Stimulated activated CD8-positive, alpha-beta memory T cell treated with anti-CD3 and anti-CD28 coated beads, Interleukin-4, amount 100 ng/mL, for 4 hours (primary cell): ENCODE measurements at regions not wholly inside any gene's neighbourhood (a gene's known extent, or its start where the extent isn't known, plus 50 kb on each side); places are given as distances from the start of the nearest gene placed in this dataset.

Experiments
- DNase-seq, 2 donors: peaks; one replicate each; pipeline ENCODE4 v3.0.0-alpha.2; 2020; ENCODE audit warnings: low read depth in 2 of 2, low spot score in 1 of 2

DNA sequence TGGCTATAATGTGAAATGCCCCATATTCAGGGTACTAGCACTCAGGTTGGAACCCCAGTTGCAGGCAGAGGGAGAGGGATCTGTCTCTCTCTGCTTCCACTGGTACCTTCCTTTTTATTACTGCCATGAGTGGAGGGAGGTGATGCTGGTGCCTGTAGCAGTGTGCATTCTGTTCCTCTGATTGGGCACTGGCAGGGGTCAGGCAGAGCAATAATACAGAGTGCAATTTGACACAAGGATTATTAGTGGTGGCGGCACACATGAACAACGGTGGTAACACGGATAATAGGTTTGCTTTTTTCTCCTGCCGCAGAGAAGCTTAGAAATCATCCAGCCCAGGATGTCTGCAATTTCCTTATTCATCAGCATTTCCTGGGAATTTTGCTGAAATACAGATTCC, 525.7 kb downstream of the SLC4A3 start:
- DNase-seq: no peak

DNA sequence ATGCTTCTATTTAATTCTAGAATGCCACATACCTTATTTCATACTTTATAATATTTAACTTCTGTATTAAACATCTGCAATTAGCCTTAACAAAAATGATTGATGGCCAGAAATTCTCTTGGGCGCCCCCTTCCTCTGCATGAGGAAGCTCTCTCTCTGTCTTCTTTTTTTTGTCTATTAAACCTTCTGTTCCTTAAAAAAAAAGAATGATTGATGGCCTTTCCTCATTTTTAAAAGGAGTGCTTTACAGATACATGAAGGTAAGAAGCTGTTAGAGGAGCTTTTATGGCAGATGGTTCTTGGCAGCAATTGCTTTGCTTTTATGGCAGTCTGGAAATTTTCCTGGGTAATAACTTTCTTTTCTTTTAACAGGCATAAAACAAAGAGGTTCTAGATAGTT, 526.9 kb downstream of the SLC4A3 start:
- no peak for DNase-seq

DNA sequence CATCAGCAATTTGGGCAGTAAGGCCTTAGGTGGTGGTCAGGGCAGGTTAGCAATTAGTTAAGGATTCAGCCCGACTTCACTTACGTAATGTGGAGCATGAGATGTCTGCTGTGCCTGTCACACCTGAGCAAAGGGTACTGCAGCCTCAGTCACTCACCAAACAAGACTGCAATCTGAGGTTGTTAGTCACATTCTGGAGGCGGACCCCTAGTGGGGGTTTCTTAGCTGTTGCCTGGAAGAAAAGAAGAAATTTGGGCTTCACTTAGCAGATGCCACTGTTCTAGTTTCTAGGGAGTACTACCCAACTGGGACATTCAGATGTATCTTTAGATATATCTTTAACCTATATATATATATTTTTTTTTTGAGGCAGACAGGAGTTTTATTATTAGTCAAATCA, 529.9 kb downstream of the SLC4A3 start:
- DNase-seq: no peak

DNA sequence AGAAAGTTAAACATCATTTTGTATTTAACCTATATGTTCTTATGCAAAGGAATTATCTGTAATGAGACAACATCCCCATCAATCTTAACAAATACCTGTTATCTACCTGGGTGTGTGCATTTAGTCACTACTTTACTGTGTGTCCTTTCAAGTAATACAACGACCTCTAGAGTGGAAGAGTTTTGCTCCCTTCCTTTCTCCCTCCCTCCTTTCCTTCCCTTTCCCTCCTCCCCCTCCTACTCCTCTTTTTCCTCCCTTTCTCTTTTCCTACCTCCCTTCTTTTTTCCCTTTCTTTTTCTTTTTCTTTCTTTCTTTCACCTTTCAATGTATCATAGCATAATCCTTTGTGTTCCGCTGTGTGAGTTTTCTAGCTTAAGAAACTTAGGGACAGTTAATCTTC, 532.3 kb downstream of the SLC4A3 start:
- no peak for DNase-seq

DNA sequence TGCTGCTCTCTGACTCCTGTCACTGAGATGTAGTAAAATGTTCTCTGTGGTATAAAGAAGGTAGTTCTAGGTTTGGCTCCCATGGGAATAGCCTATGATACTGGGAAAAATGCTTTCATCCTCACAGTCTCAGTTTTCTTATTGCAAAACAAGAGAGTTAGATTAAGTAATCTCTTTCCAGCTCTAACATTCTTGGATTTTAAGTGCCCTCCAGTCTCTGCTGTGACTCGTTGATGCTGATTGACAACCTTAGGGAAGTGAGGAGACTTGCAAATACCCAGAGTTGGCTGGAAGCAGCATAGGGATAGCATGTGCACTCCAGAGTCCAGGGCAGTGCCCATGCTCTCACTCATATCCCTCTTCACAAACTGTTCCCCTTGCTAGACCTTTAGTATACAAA, 534.9 kb downstream of the SLC4A3 start:
- no peak for DNase-seq

DNA sequence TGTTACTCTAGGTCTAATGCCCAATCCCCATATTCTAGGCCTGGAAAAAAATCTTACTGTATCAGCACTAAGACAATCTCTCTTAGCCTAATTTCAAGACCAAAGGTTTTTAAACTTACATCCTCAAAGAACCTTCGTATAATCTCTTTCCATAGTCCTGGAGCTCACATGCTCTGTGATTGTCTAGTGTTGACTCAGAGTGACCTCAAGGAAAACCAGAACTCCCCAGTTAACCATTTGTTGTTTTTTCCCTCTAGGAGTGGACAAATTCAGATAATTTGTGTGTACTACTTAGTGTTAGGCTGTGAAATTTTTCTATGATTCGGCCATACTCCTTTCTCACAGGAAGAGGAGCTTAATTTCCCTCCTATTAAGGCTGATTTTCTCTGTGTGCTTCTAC, 536.1 kb downstream of the SLC4A3 start:
- DNase-seq: no peak

DNA sequence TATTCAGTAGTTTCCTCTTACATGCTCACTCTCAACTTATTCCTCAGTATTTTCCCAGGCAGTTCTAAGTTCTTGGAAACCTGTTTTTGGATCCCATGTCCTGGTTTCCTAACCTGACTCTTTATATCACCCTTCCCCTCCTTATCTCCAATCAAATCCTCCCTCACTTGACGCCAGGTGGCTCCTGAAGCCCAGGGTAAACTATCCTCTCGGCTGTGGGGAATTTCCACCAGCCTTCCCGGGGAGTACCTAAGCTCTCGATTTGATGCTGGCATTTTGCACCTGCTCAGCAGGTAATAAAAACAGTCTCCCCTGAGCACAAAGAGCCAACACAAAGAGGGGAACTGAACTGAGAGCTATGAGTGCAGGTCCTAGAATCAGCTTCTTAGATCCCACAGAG, 538.0 kb downstream of the SLC4A3 start:
- DNase-seq: no peak

DNA sequence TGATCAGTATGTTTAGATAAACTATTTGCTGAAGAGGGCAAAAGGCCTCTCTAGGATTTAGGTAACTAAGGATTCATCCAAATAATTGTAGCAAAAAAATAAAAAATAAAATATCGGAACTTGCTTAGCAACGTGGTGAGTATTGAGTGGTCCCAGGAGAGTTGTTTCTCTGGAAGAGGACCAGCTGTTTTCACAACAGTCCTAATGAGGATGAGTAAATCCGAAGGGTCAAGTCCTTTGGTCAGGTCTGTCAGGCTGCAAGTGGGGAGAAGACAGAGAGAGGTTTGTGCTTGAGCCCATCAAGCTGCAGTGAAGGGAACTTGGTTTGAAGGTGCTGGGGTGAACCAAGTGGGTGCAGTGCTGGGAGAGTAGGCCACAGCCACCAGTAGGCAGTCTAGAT, 539.2 kb downstream of the SLC4A3 start:
- no peak for DNase-seq

DNA sequence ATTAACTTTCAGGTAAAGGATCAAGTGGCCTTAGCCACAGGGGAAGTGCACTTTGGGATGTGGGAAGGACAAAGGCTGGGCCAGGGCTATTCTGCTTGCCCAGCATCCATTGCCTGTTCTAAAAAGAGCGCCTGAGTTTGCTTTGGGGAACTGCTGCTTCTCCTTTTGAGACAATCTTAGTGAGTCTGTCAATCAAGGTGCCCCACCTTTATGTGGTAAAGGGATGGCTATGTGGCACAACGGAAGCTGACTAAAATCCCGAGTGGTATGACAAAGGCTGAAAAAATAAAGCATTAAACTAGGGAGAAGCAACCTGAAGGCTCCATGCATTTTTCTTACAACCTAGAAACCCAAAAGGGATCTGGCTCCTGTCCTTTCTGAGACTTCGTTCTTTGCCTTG, 540.5 kb downstream of the SLC4A3 start:
- no peak for DNase-seq

DNA sequence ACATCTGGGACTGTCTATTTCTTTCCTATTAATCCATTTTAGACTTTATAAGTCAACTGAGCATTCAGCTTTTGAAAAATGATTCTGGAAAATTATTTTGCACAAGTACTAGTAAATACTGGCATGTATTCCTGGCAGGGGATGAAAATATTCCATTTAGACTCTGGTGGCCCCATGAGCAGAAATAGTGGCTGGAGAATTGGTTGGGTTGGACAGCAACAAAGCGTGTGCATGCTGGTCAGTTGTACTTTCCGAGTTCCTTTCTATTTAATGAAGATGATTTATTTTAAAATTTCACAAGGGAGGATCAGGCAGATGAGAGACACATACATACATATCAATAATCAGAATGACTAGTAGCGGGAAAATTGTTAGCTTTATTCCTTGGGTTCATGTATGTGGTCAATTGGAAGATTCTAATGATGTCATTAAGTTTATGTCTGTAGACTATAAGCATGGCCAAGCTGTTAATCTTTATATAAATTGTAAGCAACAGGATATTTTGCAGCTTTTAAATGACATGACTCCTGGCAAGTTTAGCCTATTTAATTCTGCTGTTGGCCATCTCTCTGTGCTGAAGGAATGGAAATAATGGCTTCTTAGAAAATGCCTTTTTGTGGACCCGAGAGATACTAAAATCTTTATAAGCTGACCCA, 541.6 kb downstream of the SLC4A3 start:
- no peak for DNase-seq

DNA sequence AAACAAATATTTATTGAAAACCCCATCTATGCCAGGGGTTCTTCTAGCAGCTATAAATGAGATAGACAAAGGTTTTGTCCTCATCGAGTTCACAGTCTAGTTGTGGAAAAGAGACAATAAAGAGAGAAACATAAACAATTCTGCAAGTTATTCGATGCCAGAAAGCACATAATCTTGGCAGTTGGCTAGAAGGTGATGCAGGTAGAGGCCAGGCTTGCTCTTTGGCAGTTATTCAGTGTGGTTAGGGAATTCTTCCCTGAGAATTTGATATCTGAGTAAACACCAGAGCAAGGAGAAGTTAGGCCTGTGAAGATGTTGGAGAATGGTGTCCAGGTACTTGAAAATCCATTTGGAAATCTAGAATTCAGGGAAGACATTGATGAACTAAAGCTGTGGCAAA, 547.4 kb downstream of the SLC4A3 start:
- DNase-seq: no peak

DNA sequence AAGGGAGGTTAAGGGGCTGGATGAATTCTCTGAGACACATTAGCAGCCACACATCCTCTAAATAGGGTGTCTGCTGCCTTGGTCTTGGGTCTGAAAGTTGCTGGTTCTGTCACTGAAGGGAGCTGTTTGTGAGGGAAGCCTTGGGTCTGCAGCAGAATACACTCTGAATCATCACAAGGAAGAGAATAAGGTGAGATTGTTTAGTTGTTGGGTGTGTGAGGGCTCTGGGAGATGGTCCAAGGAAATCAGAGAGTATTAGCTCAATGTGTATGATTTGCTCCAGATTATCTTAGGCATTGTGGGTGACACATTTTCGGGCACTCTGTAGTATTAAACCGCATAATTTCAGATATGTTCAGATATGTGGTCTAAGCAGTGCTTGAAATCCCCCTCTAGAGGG, 548.5 kb downstream of the SLC4A3 start:
- DNase-seq: no peak

DNA sequence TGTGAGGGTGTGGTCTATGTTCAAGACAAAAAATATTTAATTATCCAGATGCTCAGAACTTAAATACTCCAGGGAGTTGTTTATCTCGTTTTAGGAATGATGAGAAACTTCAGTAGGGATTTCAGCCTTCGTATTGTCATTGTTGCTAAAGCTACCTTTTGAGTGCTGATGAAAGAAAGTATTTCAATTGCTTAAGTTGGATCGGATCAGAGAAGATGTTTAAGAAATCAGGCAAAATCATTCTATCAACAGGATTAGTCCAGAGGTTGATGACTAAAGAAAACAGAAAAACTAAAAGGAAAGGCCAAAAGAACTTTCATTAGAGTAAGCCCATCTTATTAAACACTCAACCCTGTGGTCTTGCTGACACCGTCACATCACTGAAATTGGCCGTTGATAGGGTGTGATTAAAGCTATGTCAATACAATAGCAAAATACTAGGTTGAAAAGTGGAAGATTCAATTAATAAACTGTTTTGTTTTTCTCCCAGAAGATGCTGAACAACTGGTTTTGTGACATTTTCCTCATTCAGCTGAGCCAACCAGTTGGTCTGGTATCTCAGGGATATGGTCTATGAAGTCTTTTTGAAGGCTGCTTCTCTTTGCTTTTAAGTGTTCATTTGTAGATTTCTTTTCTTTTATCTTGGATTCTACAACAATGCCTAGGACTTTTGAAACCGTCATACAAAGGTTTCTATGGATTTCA, 551.7 kb downstream of the SLC4A3 start:
- no peak for DNase-seq

DNA sequence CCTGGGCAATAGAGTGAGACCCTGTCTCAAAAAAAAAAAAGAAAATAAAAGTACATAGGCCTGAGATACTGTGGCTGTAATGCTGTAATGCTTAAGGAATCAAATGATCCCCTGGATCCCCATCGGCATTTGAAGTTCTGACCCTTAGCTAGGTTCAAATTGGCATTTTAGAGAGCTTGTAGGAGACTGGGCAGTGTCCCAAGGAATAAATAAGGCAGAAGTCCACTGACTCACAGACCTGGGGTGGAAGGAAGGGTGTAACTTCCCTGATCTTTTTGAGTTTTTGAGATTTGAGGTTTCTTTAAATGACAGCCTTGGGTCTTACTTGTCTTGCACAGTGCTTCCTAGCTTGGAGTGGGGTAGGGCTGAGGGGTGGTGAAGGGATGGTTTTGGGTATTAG, 553.7 kb downstream of the SLC4A3 start:
- no peak for DNase-seq

DNA sequence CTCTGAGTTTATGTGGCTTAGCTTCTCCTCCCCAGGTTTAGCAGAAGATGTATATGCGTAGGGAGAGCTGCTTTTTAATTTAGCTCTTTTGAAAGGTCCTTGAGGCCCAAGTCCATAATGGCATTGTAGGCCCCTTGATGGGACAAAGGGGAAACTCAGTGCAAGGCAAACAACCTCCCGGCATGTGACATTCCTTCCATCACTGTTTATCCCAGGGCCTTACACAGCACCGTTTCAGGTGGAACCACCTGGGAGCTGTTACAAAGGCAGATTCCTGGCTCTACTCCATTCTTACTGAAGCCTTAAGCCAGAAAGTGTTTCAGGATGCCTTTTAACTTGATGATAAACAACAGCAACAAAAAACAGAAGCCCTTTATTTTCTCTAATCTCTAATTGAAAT, 555.4 kb downstream of the SLC4A3 start:
- DNase-seq: no peak

DNA sequence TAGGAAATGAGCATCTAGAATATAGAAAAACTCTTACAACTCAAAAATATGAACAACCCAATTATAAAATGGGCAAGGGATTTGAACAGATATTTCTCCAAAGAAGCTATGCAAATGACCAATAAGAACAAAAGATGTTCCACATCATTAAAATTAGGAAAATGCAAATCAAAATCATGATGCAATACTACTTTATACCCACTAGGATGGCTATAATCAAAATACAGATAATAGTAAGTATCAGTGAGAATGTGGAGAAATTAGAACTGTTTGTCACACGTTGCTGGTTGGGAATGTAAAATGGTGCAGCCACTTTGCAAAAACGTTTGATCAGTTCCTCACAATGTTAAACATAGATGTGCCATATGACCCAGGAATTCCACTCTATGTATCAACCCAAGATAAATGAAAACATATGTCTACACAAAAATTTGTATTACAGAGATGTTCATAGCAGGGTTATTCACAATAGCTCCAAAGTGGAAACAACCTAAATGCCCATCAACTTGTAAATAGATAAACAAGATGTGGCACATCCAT, 558.4 kb downstream of the SLC4A3 start:
- DNase-seq: no peak

DNA sequence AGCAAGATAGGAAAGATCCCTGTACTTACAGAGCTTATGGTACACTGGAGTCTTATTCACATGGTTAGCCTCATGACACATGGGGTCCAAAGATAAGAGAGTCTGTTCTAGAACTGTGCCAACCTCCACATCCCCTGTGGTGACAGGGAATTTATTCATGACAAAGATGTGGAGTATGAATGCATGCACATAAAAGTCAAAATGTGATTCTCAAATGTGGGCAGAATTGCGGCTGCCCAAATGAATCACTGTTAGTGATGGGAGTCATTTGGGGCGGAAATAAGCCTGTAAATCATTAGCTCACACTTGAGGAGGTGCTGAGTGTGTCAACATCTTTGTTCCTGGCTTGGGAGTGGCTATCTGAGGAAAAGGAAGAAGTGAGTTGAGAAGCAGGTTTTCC, 560.6 kb downstream of the SLC4A3 start:
- DNase-seq: no peak

DNA sequence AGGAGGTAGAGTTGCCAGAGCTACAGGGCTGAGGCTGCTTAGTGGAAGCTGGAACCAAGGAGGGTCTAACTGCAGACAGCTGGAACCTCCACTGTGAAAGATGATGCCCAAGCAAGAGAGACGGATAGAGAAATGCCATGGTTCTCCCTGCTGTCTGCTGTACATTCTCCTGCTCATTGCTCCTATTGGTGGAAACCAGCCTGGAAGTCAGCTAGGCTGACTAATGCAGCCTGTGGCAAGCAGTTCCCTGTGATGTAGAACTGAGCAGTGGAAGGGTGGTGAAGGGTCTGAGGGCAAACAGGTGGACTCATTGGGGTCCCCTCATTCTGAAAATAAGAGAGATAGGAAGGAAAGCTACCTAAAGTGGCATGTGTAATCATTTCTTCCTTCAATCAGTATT, 563.6 kb downstream of the SLC4A3 start:
- no peak for DNase-seq

DNA sequence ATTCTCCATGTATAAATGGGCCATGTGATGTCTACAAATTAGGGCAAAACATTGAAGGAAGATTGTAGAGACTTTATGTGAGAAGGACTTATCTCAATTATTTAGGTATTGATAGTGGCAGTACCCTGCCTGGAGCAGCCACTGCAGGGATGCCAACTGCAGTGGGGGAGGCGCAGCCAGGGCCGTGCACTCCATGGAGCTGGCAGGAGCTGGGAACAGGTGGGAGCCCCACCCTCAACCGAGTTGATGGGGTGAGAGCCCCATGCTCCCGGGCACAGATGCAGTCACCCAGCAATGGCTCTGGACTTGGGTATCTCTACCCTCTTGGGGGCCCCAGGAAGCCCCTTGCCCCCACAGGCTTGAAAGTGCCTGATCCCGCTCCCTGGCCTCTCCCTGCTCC, 564.3 kb downstream of the SLC4A3 start:
- no peak for DNase-seq

DNA sequence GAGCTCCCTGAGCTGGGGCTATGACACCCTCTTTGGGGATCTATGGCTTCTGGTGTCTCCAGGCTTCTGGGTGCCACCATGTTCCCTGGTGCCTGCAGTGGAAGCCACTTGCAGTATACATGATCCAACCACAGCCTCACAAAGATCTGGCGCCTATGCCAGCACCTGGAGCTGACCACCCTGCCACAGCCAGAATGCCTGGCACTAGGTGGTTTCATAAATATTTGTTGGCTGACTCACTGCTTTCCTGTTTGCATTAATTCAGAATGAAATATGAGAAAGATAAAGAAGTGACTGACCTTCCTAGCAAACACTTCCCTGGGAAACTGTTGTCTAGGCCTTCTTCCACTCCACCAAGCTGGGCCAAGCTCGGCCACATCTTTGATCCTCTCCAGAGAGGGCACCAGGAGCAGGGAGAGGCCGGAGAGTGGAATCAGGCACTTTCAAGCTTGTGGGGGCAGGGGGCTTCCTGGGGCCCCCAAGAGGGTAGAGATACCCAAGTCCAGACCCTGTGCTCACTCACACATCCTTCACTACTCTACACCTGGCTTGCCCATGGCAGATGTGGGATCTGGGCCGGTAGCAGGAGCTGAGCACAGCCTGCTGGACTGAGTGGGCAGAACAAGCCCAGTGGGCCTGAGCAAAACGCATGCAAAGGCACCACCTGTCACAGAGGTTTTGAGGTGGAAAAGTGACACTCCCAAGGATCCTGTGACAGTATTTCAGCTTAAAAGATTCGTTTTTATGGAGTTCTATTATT, 565.7 kb downstream of the SLC4A3 start:
- DNase-seq: no peak

DNA sequence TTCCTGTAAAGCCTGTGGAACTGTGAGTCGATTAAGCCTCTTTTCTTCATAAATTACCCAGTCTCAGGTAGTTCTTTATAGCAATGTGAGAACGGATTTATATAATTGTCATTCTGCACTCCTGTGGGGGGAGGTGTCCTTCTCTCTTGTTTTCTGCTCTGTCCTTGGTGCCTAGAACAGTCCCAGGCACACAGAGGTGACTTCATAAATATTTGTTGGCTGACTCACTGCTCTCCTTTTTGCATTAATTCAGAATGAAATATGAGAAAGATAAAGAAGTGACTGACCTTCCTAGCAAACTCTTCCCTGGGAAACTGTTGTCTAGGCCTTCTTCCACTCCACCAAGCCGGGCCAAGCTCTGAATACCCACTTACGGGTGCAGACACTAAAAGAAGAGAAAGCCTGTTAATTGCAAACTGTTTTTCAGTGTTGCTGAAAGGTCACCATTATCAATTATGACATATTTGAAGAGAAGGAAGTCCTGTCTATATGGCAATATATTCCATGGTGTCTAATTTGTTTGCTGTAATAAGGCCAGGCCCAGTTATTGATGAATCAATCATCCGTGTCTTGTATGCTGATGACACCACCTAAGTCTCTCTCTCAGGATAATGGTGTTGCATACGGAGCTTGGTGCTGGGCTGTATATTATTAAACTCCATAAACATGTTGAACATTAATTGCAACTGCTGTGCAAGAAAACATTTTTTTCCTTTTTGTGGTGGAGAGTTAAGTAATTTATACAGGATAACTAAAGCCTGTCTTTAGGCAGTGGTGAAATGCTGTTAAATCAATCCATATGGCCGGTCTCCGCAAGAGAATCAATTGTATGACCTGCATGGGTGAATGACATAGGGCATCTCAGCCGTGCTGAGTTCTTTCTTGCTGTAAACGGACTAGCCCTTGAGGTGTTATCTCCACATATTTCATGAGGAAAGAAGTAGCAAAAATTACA, 567.5 kb downstream of the SLC4A3 start:
- DNase-seq: no peak
